Calu3 (cell line): ENCODE measurements at regions not wholly inside any gene's neighbourhood (a gene's known extent, or its start where the extent isn't known, plus 50 kb on each side); places are given as distances from the start of the nearest gene placed in this dataset.
"Not testable (repeated sequence)": the region's sequence is repeated elsewhere in the genome, so short reads cannot be mapped to it uniquely, and the experiment has no call there.

Experiments
- BruUV-seq: library from RNA; stranded (reverse); fragments of 400-500 nt; replicated peaks from 2 replicates; lab custom pipeline; 2021; lab: Mats Ljungman, UMichigan
- CTCF ChIA-PET: fragments of 300-600 bp; sonication (Branson Sonifier 250); formaldehyde crosslinking; loops from one replicate; lab custom pipeline; 2022; ENCODE audit warnings: antibody characterized with exemption; lab: Charles Lee
- DNase-seq: peaks from one replicate; pipeline ENCODE4 v3.0.0; 2022
- H3K27ac Mint-ChIP-seq: one replicate; pipeline ENCODE4 v1.8.0; 2022; ENCODE audit warnings: mixed read lengths; ENCODE audit not compliant: unreplicated experiment
- H3K27me3 Mint-ChIP-seq: one replicate; pipeline ENCODE4 v1.8.0; 2022; ENCODE audit warnings: mixed read lengths; ENCODE audit not compliant: unreplicated experiment
- H3K36me3 Mint-ChIP-seq: one replicate; pipeline ENCODE4 v1.8.0; 2022; ENCODE audit warnings: mild to moderate bottlenecking, moderate library complexity, mixed read lengths; ENCODE audit not compliant: insufficient read depth, unreplicated experiment
- H3K4me1 Mint-ChIP-seq: one replicate; pipeline ENCODE4 v1.8.0; 2022; ENCODE audit warnings: mild to moderate bottlenecking, low read depth, mixed read lengths; ENCODE audit not compliant: unreplicated experiment
- H3K4me3 Mint-ChIP-seq: one replicate; pipeline ENCODE4 v1.8.0; 2022; ENCODE audit warnings: mild to moderate bottlenecking, low read depth, moderate library complexity, mixed read lengths; ENCODE audit not compliant: unreplicated experiment
- H3K9me3 Mint-ChIP-seq: one replicate; pipeline ENCODE4 v1.8.0; 2022; ENCODE audit warnings: low read depth, mixed read lengths; ENCODE audit not compliant: unreplicated experiment
- intact Hi-C: fragments of 100-400 bp; cut with micrococcal nuclease; formaldehyde crosslinking; loops from one replicate; pipeline ENCODE4 v1.10.0; 2022; ENCODE audit not compliant: unreplicated experiment
- TF ChIP-seq, protein P1 (sequence below): fragments of 200-600 bp; IDR thresholded peaks from one replicate; pipeline ENCODE4 v1.8.0; 2022; ENCODE audit warnings: antibody characterized with exemption; ENCODE audit not compliant: unreplicated experiment

DNA sequence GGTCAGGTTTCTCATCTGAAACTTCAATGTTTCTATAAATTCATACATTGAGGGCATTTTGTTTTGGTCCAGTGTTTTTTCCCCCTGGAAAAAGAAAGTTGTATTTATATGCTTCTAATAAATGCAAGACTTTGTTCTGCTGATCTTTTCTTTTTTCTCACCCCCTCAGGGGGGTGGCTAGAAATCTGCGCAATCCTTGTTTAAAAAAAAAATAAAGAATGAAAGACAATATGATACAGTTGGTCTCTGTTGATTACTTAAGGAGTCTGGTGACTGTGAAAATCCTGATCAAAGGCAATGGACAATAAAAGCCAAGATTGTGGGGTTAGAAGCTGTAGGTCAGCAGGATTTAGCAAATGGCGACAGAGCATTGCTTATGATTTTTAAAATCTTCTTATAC is 180.5 kb downstream of the KIT start:
- Mint-ChIP-seq H3K9me3 (no peaks in the 10 kb centered on the region), H3K27me3 (no peaks in the 10 kb centered on the region), H3K4me3 (no peak overlapping the region), H3K27ac (no peak overlapping the region), H3K36me3 (no peaks in the 10 kb centered on the region), H3K4me1 (no peaks in the 10 kb centered on the region)
- TF ChIP-seq, protein P1, sequence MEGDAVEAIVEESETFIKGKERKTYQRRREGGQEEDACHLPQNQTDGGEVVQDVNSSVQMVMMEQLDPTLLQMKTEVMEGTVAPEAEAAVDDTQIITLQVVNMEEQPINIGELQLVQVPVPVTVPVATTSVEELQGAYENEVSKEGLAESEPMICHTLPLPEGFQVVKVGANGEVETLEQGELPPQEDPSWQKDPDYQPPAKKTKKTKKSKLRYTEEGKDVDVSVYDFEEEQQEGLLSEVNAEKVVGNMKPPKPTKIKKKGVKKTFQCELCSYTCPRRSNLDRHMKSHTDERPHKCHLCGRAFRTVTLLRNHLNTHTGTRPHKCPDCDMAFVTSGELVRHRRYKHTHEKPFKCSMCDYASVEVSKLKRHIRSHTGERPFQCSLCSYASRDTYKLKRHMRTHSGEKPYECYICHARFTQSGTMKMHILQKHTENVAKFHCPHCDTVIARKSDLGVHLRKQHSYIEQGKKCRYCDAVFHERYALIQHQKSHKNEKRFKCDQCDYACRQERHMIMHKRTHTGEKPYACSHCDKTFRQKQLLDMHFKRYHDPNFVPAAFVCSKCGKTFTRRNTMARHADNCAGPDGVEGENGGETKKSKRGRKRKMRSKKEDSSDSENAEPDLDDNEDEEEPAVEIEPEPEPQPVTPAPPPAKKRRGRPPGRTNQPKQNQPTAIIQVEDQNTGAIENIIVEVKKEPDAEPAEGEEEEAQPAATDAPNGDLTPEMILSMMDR = no peak
- intact Hi-C loops = no loop called here
- no peak for DNase-seq
- no TSS peak for BruUV-seq
- CTCF ChIA-PET = no interaction called here

DNA sequence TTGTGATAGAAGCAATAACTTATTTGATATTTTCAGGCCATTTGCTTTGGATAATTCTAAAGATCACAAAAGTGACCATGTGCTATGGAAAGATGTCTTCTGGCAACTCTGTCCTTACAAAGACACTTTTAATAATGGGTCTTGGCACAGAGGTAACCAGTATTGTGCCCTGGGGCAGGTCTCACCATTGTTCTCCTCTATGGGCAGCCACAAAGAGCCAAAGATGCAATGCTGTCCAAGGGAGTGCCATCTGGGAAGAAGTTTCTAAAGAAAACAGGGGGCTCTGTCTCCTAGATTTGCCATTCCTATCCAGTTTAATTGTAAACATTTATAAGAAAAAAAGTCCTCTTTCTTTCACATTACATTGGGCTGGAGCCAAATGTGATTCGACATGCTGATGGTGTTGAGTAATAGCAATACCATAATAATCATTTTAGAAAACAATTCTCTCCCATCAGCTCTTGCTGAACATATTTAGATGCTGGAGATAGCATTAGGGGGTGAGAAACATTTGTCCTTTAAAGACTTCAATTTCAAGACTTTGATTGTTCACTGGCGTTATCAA is 179.9 kb downstream of the KIT start:
- Mint-ChIP-seq H3K27ac (no peak overlapping the region), H3K36me3 (no peaks in the 10 kb centered on the region), H3K4me1 (no peaks in the 10 kb centered on the region), H3K9me3 (no peaks in the 10 kb centered on the region), H3K4me3 (no peak overlapping the region), H3K27me3 (no peaks in the 10 kb centered on the region)
- BruUV-seq = no TSS peak
- intact Hi-C loops = no loop called here
- DNase-seq = no peak
- CTCF ChIA-PET = no interaction called here
- TF ChIP-seq, protein P1 = no peak

DNA sequence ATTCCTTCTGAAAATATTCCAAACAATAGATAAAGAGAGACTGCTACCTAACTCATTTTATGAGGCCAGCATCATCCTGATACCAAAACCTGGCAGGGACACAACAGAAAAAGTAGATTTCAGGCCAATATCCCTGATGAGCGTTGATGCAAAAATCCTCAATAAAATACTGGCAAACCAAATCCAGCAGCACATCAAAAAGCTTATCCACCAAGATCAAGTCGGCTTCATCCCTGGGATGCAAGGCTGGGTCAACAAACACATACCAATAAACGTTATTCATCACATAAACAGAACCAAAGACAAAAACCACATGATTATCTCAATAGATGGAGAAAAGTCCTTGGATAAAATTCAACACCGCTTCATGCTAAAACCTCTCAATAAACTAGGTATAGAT is 170.6 kb downstream of the KIT start:
- CTCF ChIA-PET, H3K36me3 Mint-ChIP-seq, H3K4me1 Mint-ChIP-seq, BruUV-seq, H3K4me3 Mint-ChIP-seq, DNase-seq, intact Hi-C loops, H3K27ac Mint-ChIP-seq, H3K9me3 Mint-ChIP-seq: not testable (repeated sequence)
- H3K27me3 Mint-ChIP-seq = peaks cover 22% of the 10 kb centered on the region

DNA sequence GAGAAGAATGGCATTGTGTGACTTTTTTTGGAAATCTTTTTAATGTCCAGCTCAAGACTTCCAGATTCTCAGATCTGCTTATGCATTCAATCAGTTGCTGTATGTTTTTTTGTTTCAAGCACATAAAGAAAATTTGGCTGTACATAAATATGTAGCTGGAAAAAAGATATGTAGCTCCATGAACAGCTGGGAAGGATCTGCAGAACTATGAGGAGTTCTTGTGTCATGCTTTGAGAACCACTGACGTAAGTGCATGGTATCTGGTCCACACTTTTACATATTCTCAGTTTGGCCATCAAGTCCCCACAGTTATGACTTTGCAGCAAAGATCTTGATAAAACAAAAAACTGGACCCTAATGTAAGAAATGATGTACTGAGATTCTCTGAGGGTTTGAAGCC is 165.9 kb downstream of the KIT start:
- no peaks in the 10 kb centered on the region for H3K36me3 Mint-ChIP-seq
- no peak overlapping the region for H3K27ac Mint-ChIP-seq

DNA sequence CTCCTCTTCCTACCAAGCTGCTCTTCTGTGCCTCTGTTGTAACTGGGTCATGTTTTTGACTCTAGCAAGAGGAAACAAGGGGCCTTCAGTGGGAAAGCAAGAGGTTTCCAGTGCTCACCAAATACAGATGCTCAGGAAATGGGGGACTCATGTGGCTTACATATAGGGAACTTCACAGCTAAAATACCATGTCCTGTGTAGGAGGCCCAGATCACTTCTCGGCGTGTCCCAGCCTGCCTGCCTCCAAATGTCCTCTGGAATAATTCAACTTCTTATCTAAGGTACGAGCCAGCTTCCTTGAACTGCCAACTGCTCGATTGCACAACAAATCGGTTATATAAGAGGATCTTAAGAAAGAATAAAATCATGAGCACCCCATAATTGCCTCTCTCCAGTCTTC is 161.3 kb downstream of the KIT start:
- no TSS peak for BruUV-seq
- TF ChIP-seq, protein P1 = no peak
- Mint-ChIP-seq H3K36me3 (no peaks in the 10 kb centered on the region), H3K27ac (no peak overlapping the region), H3K9me3 (no peaks in the 10 kb centered on the region), H3K27me3 (peaks cover 16% of the 10 kb centered on the region), H3K4me3 (no peak overlapping the region), H3K4me1 (no peaks in the 10 kb centered on the region)
- no peak for DNase-seq
- intact Hi-C loops = no loop called here
- CTCF ChIA-PET = interaction anchor here (0.6 kb wide), 1 partner anchor 193 kb away, joined by 3 read pairs; no protein-coding TSS in a partner anchor

More for the DNA sequence above, 165.9 kb downstream of the KIT start:
- no peaks in the 10 kb centered on the region for H3K4me1 Mint-ChIP-seq
- H3K4me3 Mint-ChIP-seq = no peak overlapping the region
- DNase-seq = no peak
- CTCF ChIA-PET = no interaction called here
- peaks cover 3% of the 10 kb centered on the region for H3K9me3 Mint-ChIP-seq
- TF ChIP-seq, protein P1 = no peak
- peaks cover 22% of the 10 kb centered on the region for H3K27me3 Mint-ChIP-seq
- no TSS peak for BruUV-seq
- intact Hi-C loops = no loop called here
